Fibroblast of the aortic adventitia (primary cell): ENCODE measurements at regions not wholly inside any gene's neighbourhood (a gene's known extent, or its start where the extent isn't known, plus 50 kb on each side); places are given as distances from the start of the nearest gene placed in this dataset.
"Not testable (repeated sequence)": the region's sequence is repeated elsewhere in the genome, so short reads cannot be mapped to it uniquely, and the experiment has no call there.

Source experiments
- DNase-seq: peaks from one replicate; pipeline ENCODE4 v3.0.0-alpha.2; 2010; ENCODE audit warnings: low read depth
- H3K4me3 ChIP-seq: 2 replicates; pipeline ENCODE4 v1.5.1; 2011; ENCODE audit warnings: low read depth, mild to moderate bottlenecking, control low read depth, low read length, moderate library complexity
- TF ChIP-seq, protein P1 (sequence below): IDR thresholded peaks from 2 replicates; pipeline ENCODE4 v1.5.1; 2011; ENCODE audit warnings: mild to moderate bottlenecking, low read length, control low read depth, inconsistent platforms; ENCODE audit not compliant: insufficient read depth

DNA sequence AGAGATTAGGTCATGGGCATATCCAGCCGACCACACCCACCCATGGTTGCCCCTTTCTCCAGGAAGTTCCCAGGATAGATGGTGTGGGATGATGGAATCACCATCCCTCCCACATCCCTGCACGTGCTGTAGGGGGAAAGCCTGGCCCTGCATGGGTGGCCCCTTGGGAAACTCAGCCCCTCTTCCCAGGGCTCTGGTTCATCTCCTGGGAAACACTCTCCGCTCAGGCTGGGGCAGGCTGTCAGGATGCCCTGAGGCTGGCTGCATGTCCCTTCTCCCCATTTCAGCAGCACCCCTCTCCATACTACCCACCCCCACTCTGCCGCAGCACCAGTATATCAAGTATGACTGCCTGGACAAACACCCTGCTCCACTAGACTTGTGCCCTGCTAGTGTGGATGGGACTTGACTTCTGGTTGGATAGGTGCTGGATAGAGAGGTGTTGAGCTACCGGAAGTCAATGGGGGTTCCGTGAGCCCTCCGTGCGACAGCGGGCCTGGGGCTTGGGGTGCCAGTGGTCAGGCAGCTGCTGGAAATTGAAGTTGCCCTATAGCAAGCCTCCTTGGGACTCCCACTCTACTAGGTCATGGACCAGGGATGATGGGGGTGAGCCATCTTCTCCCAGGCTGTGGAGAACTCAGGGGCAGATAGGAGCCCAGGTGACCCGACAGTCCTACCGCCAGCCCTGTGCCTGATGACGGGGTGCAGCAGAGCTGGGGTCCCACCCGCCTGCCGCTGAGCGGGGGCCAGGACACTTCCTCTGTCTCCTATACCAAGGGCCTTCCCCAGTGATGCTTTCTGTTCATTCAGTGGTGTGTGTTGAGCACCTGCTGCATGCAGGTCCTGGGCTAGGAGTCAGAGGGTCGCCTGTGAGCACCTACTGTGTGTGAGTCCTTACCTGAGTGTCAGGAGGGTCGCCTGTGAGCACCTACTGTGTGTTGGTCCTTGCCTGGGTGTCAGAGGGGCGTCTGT, 69.4 kb upstream of the COL5A1 start:
- TF ChIP-seq, protein P1, sequence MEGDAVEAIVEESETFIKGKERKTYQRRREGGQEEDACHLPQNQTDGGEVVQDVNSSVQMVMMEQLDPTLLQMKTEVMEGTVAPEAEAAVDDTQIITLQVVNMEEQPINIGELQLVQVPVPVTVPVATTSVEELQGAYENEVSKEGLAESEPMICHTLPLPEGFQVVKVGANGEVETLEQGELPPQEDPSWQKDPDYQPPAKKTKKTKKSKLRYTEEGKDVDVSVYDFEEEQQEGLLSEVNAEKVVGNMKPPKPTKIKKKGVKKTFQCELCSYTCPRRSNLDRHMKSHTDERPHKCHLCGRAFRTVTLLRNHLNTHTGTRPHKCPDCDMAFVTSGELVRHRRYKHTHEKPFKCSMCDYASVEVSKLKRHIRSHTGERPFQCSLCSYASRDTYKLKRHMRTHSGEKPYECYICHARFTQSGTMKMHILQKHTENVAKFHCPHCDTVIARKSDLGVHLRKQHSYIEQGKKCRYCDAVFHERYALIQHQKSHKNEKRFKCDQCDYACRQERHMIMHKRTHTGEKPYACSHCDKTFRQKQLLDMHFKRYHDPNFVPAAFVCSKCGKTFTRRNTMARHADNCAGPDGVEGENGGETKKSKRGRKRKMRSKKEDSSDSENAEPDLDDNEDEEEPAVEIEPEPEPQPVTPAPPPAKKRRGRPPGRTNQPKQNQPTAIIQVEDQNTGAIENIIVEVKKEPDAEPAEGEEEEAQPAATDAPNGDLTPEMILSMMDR = no peak
- DNase-seq = no peak
- no peak overlapping the region for H3K4me3 ChIP-seq

DNA sequence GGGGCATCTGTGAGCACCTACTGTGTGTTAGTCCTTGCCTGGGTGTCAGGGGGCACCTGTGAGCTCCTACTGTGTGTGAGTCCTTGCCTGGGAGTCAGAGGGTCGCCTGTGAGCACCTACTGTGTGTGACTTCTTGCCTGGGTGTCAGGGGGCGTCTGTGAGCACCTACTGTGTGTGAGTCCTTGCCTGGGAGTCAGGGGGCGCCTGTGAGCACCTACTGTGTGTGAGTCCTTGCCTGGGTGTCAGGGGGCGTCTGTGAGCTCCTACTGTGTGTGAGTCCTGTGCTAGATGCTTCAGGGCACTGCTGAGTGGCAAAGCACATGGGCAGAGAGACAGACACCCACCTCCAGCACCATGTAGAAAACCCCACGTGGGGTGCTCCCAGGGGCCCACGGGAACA, 66.9 kb upstream of the COL5A1 start:
- not testable (repeated sequence) for H3K4me3 ChIP-seq, DNase-seq

DNA sequence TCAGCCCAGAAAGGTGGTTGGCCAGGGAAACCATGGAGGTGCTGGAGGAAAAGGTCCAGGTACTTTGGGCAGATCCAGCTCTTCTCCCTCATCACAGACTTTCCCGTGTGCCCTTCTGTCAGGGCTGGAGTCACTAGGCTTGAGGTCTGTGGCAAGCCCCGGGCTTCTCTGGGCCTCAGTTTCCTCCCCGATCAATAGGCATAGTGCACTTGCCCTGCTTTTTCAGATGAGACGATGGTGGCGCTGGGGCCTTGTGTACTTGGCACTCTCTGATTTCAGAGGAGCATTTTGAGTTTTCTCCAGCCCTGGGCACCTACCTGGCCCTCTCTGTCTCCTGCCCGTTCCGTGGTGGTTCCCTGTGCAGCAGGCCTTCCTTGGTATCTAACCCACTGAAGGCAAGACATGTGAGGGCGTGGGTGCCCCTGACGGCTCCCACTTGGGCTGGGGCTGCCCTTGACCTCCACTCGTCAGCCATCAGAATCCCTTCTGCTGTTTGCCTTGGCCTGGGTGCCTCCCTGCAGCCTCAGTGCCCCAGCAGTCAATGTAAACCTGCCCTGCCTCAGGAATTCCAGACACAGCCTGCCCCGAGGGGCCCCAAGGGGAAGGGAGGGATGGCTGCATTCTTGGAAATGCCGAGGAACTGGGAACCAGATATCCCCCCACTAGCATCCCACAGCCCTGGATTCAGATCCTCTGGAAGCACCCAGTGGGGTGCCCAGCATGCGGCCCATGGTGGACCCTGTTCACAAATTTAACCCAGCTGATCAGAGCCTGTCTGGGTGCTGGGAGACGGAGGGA, 66.3 kb upstream of the COL5A1 start:
- DNase-seq = no peak
- TF ChIP-seq, protein P1 = no peak
- no peak overlapping the region for H3K4me3 ChIP-seq

- TF ChIP-seq, protein P1 = no peak
- no peak for DNase-seq
- no peak overlapping the region for H3K4me3 ChIP-seq
These were observed 65.8 kb upstream of the COL5A1 start for GRCh38 chr9:134575901-134576176.

DNA sequence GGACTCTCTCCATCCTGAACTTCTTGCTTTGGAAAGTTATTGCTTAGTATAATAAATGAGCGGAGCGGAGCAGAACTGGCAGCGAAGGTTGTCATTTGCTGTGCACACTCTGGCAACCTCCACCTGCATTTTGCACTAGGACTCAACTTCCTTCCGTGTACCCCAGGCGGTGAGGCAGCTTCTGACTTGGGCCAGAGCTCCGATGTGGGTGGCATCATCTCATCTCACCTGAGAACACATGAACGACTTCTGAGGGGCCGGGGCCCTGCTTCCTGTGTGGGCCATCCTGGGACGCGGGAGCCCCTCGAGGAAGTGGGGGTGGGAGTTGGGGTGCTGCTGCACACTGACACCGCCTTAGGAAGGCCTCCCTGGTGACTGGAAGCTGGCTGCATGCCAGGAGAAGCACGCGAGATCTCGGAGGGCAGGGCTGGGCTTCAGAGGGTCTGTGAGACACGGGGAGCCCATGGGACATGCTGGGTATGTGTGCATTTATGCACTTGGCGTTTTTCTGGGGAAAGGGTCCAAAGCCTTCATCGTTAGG, 56.5 kb upstream of the COL5A1 start:
- TF ChIP-seq, protein P1 = no peak
- no peak for DNase-seq
- no peak overlapping the region for H3K4me3 ChIP-seq

DNA sequence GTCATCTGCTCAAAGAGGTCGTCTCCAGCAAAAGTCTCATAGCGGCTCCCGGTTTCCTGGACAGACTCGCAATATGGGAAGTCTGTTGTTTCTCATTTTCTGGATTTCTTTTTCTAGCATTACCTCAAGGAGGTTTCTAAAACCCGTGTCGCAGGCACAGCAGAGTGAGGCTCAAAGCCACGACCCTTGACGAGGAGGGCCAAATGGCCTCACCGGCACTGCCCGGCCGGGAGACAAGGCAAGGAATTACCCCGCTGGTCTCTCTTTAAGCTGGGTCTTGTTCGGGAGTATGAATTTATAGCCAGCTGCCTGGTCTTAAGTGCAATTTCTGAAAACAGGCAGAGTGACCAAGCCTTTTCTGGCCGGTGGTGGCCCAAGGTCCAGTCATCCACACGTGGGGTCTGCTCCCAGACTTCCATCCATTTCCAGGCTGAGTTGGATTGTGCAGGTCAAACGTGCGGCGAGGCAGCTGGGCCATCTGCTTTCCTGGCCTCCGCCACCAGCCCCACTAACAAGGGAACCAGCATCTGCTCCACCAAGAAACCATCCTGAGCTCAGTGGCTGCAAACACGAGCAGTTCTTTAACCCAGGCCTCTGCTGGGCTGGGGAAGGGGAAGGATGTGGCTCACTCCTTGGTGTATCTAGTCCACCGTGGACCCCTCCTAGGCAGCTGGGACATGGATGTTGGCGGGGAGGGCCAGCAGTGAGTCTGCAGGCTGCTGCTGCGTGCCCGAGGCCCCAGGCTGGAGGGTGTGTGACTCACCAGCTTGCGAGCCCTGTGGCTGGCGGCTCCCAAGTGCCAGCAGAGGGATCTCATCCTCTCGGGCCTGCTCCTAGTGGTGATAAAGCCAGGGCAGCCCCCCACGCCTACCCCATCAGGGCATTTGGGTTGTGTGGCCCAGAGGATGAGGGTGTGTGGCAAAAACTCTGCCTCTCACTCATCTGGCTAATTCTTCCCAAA, 55.6 kb upstream of the COL5A1 start:
- DNase-seq = peak; percentile 51
- H3K4me3 ChIP-seq = no peak overlapping the region
- TF ChIP-seq, protein P1 = peak; percentile 27
